GM18517 (cell line): ENCODE measurements at regions not wholly inside any gene's neighbourhood (a gene's known extent, or its start where the extent isn't known, plus 50 kb on each side); places are given as distances from the start of the nearest gene placed in this dataset.

Experiments
- ATAC-seq: cut with Tn5 transposase; IDR thresholded peaks from one replicate; pipeline ENCODE4 v1.9.1; 2021; ENCODE audit warnings: mild to moderate bottlenecking, moderate library complexity; ENCODE audit not compliant: unreplicated experiment

DNA sequence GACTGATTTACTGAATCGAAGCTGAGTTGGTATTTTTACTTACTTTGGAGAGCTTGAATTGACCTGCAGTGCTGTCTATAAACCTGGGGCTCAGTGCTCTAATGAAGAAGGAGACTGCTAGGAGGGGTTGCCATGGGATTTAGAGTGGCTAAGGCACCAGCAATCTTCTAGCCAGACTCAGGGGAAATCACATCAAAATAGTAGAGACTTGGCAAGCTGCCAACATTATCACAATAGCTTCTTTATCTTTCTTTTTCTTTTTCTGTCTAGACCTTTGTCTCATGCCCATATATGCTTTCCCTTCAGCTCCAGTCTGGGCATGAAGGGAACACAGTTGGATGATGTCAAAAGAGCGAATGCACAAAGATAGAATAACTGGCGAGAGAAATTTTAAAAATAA, 301.1 kb upstream of the DPYD start:
- ATAC-seq: no peak

DNA sequence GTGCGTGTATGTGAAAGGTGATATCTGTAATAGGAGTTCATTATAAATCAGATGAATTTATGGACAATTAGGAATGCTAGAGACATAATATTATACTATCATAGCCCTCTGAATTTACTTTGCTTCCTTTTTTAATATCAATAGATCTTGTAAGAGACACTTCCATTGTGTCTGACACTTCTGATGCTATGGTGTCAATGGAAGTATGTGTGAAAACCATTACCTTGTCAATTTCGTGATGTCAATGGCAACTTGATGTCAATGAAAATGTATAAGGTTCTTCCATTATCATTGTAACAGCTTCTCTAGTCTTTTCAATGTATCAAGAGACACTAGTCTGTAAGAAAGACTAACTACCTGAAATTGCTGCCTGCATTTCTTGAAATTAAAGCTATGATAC, 296.8 kb upstream of the DPYD start:
- no peak for ATAC-seq

DNA sequence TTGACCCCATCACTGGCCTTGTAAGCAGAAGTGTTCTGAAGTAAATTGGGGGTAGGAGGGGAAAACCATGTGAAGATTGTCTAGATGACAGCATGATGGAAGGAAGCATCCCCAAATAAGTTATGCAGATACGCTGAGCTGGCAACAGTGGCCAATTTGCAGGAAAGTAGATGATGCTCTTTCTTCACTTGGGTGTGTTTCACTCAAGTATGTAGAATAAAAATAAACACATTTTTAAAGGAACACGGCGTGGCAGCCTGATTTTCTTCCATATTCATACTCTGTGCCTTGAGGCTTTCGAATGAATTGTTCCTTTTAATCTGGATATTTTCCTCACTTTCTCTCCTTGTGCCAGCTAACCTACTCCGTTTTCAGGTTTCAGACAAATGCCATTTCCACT, 295.5 kb upstream of the DPYD start:
- ATAC-seq: no peak

DNA sequence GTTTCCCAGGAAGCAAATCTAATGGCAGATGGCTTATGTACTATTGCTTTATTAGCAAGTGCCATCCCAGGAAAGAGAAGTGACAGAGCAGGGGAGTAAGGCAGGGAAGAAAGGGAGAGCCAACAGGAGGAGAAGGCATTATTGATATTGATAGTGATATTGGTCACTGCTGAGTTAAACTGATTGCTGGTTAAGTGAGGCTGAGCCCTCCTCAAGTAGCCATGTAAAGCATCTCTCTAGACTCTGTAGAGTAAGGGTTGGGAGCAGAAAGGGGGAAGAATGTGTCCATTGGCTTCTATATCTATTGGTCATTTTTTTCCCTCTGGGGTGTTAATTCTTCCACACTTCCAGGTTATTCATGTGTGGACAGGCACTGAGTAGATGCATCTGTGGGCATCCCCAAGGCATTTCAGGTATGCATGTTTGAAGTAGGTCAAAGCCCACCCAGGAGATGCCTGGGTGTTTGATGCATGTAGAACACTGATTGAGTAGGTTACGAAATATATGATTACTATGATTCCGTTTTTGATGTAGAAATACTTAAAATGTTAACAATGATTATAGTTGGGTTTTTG, 290.5 kb upstream of the DPYD start:
- ATAC-seq: no peak

DNA sequence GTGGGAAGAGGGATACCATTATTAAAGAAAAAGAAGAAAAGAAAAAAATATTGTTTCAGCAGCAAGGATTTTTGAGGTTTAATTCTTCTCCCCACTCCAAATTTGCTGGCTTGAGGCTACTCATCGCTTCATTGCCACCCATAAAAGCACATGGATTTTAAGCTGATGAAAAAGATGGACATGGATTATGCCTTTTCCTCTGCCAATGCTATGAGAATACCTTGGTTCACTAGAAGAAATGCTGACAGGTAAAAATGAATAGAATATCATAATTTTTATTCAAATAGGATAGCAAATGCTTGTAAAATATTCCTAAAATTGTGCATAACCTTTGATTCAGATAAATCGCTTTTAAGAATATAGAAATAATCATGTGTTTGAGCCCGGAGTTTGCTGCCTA, 289.7 kb upstream of the DPYD start:
- ATAC-seq: no peak

DNA sequence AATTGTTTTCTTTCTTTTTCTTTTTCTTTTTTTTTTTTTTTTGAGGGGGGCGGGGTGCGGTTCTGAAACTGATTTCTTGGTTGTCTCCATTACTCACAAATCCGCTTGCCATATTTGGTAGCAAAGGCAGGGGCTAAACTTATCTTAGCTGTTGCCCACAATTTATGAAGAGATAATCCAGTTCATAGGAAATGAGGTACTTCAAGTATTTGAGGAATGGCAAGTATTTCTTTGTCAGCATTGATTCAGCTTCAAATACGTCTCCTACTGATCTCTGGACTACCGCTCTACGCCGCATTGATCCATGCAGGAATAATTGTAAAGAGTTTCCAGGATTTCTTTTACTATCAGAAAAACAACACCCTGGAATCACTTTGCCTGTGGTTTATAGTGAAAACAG, 289.2 kb upstream of the DPYD start:
- ATAC-seq: no peak

DNA sequence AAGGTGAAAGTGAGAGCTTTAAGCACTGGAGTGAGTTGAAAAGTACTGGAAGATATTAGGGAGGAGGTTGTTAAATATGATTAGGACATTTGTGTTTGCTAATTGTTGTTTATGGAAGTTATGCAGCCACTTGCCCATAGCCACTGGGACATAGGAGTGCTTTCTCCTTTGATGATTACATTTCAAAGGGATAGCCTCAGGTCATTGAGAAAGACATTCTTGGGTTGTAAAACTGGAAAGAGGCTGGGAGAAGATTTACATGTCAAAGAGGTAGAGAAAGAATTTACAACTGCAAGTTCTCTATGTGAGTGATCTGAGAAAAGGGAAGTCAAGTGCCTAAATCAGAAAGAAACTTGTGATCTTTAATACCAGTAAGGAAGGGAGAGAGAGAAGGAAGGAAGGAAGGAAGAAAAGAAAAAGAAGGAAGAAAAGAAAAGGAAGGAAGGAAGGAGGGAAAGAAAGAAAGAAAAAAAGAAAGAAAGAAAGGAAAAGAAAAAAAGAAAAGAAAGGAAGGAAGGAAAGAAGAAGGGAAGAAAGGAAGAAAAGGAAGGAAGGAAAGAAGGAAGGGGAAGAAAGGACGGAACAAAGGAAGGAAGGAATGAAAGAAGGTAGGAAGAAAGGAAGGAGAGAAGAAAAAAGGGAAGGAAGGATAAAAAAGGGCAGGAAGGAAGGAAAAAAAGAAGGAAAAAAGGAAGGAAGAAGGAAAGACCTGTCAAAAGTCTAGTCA, 284.6 kb upstream of the DPYD start:
- ATAC-seq: no peak

DNA sequence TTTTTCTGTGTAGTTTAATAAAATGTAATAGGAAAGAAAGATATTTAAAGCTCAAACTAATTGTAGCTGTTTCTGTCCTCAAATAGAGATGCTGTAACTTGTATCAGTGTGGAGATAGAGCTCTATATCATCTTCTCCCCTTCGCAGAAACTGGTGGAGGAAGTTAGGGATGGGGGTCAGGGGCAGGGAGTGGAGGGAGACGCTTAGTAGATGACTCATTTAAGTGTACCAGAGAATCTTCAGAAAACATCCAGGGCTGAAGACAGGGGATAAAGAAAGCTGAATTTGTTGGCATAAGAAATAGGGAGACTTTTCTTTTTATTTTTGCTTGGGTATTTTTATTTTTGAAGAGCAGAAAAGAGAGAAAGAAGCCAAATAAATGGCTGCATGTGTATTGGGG, 282.6 kb upstream of the DPYD start:
- no peak for ATAC-seq

DNA sequence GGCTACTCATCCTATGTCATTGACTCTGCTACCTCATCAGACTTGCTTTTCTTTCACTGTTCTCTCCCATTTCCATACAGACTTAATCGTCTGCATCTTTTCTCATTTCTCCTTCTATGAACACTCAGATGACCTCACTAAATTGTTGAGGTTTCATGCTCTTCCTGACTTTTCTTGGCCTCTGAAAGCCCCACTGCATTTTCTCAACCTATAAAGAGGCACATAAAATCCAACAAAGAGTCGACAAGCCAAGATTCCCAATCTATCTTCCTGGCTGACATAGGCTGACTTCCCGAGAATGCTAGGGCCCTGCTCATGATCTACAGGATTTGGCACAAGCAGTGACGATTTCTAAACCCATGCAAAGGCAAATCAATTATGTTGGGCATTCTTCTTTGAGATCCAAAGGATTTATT, 280.8 kb upstream of the DPYD start:
- ATAC-seq: no peak

DNA sequence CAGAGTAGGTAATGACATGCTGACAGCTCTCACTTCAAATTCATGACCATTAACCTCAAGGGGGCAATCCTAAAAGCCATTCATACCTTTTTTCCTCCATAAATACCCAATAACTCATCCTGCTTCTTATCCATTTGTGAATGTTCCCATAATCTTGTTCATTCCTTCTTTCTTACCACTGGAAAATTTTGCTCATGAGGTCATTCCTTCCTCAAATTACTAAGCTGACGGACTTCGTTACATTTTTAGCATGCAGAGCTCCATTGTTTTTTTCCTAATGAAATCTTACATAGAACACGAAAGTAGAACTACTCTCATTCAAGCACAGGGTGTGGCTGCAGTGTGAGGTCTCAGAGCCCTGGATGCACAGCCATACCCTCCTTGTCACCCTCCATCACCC, 276.5 kb upstream of the DPYD start:
- ATAC-seq: no peak

DNA sequence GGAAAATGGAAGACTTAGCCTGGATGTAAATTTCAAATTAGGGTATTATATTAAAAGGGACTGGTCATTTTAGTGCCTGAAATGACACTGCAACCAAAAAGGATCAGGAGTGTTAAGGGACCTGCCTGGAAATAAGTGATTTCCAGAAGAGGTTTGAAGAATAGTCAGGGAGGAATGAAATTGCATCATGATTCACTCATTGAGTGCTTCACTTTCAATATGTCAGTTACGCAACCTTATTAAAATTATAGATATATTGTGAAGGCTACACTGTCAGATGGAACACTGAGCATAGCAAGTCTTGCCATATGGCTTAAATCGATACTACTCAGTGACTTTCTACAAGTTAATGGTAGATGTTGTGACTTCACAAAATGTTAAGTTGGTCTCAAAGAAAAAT, 275.2 kb upstream of the DPYD start:
- no peak for ATAC-seq

DNA sequence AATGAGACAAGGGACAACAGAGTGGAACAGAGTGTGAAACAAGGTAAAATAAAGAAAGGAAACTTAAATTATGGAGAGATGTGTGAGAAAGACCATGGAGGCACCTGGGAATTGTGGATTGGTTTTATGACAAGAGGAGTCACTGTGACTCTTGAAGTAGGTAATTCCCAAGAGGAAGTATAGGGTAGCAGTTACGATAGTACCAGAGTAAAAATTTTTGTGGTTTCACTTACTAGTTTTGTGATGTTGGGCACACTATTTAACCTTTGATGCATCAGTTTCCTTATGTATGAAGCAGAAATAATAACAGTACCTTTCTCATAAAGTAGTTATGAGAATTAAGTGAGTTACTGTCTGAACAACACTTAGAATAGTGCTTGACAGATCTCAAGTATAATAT, 267.9 kb upstream of the DPYD start:
- ATAC-seq: no peak

DNA sequence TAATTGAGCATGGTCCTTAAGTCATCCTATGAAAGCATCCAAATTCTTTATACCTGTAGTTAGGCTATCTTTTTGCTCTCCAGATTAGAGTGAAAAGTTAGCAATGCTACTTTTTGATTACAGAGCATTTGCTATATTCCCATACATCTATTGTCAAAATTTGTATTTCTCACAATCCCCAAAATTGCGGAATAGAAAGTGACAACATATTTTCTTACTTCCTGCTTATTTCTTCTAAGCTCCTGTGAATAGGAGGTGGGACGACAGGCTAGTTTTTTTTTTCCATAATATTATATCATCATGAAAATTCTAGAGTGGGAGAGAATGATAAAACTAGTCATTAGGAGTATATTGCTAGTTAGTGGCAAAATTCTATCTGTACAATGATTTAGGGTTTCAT, 264.0 kb upstream of the DPYD start:
- no peak for ATAC-seq

DNA sequence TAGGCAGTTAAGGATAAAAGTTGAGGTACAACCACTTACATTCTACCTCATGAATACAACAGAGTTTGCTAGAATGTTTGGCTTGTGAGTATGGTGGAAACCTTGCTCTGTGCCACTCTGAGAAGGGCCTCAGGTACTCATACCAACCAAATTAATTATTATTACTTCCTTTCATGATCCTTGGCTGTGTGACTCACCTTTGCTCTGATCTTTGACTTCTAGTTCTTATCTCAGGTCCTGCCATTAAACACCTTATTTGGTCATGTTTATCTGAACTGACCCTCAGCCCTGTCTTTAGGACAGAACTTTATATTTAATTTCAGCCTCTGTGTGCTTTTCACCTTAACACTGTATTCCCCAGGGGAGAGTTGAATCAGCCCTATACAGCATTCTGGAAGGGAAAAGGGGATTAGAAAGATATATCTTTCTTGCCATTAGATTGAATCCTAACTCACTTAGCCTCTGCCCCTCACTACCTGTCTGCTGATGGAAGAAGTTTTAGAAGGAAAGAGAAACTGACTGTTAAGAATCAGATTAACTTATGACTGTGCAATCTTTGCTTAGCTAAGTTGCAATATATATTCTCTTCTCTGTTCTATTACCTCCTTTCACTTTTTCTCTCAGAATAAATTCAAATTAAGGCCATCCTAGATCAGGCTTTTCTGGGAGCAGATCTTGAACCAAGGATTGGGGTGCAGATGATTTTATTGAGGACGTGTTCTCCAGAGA, 260.4 kb upstream of the DPYD start:
- ATAC-seq: no peak

DNA sequence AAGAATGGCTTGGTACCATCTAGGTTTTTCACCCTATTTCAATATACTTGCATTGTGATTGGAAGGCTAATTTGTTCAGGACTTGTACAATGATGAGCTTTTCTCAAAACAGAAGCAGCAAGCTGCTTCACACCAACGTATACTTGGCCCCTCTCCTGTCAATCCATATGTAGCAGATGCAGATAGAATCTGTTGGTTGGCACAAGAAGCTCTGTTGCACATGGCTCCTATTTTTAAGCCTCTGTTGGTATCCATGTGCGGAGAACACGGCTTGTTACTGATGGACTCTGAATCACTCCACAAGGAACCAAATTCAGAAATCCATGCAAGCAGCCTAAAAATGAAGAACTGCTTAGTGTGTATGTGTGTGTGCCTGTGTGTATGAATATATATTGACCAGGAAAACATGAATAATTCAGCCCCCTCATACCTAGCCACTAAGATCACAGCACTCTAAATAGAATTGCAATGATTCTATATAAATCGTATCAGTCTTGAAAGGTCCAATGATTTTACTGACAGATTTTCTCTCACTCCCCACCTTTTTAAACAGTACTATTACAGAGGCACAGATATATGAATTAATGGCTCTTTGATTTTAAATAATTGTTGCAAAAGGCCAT, 258.4 kb upstream of the DPYD start:
- ATAC-seq: no peak

DNA sequence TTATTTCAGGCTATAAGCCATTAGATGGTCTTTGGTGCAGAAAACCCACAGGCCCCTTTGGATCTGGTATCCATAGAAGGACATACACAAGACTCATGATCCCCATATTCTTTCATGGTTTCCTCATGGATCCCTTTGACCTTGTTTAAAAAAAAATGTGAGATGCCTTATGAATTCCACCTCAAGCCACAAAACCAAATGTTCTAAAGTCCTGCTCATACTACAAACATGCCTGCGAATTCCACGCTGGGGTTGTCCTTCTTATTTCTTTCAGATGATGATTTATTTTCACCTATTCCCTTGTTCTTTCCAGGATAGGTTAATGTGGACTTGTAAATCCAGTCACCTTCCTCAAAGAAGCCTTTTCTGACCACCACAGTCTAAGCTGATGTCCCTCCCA, 256.9 kb upstream of the DPYD start:
- ATAC-seq: no peak

DNA sequence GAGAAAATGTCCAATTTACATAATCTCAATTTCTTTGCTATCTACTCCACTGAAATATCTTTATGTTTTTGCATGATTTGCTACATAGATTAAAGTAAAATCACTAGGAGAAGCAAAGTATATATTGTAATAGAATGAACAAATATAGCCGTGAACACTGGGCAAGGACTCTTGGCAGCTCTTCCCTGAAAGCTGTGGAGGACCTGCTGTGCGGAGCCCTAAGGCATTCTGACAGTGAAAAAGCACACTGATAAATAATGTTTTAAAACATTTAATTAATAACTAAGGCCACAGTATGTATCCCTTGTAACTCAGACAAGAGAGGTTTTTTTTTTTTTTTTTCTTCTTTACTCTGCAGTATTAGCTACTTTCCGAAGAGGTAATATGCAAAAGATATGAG, 256.1 kb upstream of the DPYD start:
- ATAC-seq: no peak

DNA sequence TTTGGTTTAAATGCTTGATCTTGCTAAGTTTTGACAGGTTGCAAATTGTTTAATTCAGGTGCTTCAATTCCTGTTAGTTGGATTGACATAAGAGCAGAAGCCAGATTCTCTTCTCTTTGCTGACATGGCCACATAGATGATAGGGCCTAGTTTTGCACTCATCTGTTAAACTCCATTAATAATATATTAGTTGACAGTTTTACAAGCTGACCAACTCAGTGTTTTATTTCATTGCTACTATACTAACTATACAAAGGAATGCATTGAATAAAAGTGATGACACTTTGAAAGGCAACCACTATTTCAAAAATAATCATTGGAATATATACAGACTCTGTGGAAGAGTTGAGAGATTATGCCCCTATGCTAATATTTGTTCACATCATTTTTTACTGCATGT, 255.6 kb upstream of the DPYD start:
- ATAC-seq: no peak

DNA sequence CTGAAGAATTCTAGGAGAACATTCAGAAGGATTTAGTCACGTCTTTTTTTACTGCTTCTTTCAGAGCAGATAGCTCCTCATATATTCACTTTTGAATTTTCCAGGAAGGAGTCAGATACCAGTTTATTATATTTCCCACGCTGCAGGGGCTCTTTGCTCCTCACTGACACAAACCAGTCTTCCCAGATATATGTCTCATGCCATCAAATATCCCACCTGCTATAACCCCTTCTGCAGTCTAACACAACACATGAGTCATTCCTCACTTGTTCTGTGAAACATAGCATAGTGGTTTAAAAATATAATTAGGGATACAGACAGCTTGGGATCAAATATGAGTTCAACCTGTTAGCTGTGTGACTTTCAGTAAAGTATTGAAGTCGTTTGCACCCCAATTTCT, 251.7 kb upstream of the DPYD start:
- no peak for ATAC-seq

DNA sequence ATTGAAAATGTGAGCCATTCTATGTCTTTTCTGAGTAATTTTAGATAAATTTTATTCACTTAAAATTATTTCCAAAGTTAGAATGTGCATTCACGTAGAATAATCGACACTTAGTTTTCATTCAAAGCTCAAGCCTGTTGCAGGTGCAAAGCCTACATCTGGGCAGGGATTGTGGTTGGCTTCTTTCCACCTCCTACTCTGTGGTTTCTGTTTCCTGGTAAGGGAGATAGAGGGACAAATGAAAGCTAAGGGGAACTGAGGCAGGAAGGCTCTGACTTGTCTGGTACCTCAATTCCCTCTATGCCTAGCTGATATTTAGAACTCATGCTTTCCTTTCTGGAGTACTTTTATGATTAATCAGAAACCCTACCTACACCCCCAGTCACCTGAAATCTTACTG, 251.2 kb upstream of the DPYD start:
- no peak for ATAC-seq

DNA sequence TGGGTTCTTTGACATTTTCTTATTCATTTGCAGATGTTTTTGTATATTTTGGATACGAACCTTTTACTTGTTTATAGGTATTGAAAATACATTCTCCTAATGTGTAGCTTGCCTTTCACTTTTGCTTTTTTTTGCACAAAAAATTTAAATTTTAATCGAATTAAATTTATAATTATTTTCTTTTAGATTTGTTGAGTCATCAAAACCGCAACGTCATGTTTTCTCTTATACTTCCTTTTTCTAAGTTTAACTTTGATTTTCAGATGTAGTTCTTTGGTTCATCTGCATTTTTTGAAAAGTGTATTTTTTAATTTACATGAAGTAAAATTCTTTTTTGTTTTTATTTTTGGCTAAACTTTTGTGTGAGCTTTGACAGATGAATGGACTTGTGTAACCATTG, 243.7 kb upstream of the DPYD start:
- no peak for ATAC-seq
